Sigmoid colon (tissue), 6 donors: ENCODE measurements at regions not wholly inside any gene's neighbourhood (a gene's known extent, or its start where the extent isn't known, plus 50 kb on each side); places are given as distances from the start of the nearest gene placed in this dataset.

ENCODE experiments used
- DNase-seq: peaks from one replicate; pipeline ENCODE4 v3.0.0-alpha.2; 2019
- H3K27ac ChIP-seq, 4 donors: fragments of 200-600 bp; sonication (generic); one replicate each; pipeline ENCODE4 v1.5.1; 2016 to 2019; ENCODE audit warnings: mild to moderate bottlenecking in 1 of 4
- H3K27me3 ChIP-seq, 3 donors: fragments of 200-600 bp; sonication (generic); one replicate each; pipeline ENCODE4 v1.5.1; 2019; ENCODE audit warnings: mild to moderate bottlenecking in 1 of 3
- H3K36me3 ChIP-seq, 4 donors: fragments of 200-600 bp; sonication (generic); one replicate each; pipeline ENCODE4 v1.5.1; 2016 to 2019
- H3K4me1 ChIP-seq, 4 donors: fragments of 200-600 bp; sonication (generic); one replicate each; pipeline ENCODE4 v1.5.1; 2017 to 2019
- H3K4me3 ChIP-seq, 4 donors: fragments of 200-600 bp; sonication (generic); one replicate each; pipeline ENCODE4 v1.5.1; 2017 to 2019; ENCODE audit warnings: mild to moderate bottlenecking in 2 of 4, moderate library complexity in 1 of 4
- H3K9me3 ChIP-seq, 4 donors: fragments of 200-600 bp in 3 of 4; sonication (generic) in 3 of 4; one replicate each; pipeline versions ENCODE4 v1.5.1 to v1.6.1; 2013 to 2019
- CTCF ChIP-seq, 4 experiments: fragments of 450-650 bp in 3 of 4; fragments of 200-600 bp in 1 of 4; IDR thresholded peaks; one replicate each; pipeline ENCODE4 v1.5.1; 2016 to 2019; ENCODE audit warnings: antibody characterized with exemption in 4 of 4, mild to moderate bottlenecking in 3 of 4, moderate library complexity in 2 of 4
- EP300 ChIP-seq, 4 donors: sonication (generic); formaldehyde crosslinking; IDR thresholded peaks; one replicate each; pipeline ENCODE4 v1.6.1; 2017; ENCODE audit warnings: antibody characterized with exemption in 4 of 4
- POLR2A ChIP-seq, 2 donors: fragments of 450-650 bp; IDR thresholded peaks; one replicate each; pipeline ENCODE4 v1.6.1; 2016; ENCODE audit warnings: antibody characterized with exemption in 2 of 2, mild to moderate bottlenecking in 2 of 2, moderate library complexity in 2 of 2
- POLR2AphosphoS5 ChIP-seq, 4 donors: sonication (generic); formaldehyde crosslinking; IDR thresholded peaks; one replicate each; pipeline ENCODE4 v1.6.1; 2017; ENCODE audit warnings: antibody characterized with exemption in 4 of 4
- WGBS, 2 donors: extraction: QIAGEN DNeasy Blood & Tissue Kit; methylation state at CpG; one replicate each; pipeline ENCODE4 v1.1.7; 2013; 5-methylcytosine and 5-hydroxymethylcytosine counted together
- intact Hi-C: fragments of 100-400 bp; cut with DNase I; formaldehyde crosslinking; loops from one replicate; pipeline ENCODE4 v1.15.1; 2023
- donor health status: healthy with polysubstance abuse.
- donor health status: healthy.

GRCh38 chr3:94596887-94597566 lies 534.2 kb downstream of the NSUN3 start:
- no peak for TF ChIP-seq EP300 (IDR thresholded peaks at IDR 0.05)
- 40 to 45% methylated on average over 4 of the region's 4 CpGs for WGBS, 2 donors

GRCh38 chr3:94607778-94608177 lies 544.9 kb downstream of the NSUN3 start:
- no peak overlapping the region for H3K4me3 ChIP-seq
- WGBS, 2 donors = 18 to 56% methylated on average over 2 of the region's 2 CpGs
- TF ChIP-seq POLR2AphosphoS5 (IDR thresholded peaks at IDR 0.05) (no peak), EP300 (IDR thresholded peaks at IDR 0.05) (no peak), CTCF (IDR thresholded peaks at IDR 0.05) (no peak), POLR2A (IDR thresholded peaks at IDR 0.05) (no peak)
- H3K36me3 ChIP-seq = no peaks in the 10 kb centered on the region
- no peak for DNase-seq
- H3K9me3 ChIP-seq = no peaks in the 10 kb centered on the region
- H3K27me3 ChIP-seq = no peaks in the 10 kb centered on the region
- intact Hi-C loops = no loop called here
- no peaks in the 10 kb centered on the region for H3K4me1 ChIP-seq
- H3K27ac ChIP-seq = no peak overlapping the region

More at GRCh38 chr3:94596887-94597566, 534.2 kb downstream of the NSUN3 start:
- no peak overlapping the region for H3K27ac ChIP-seq
- no peaks in the 10 kb centered on the region for H3K4me1 ChIP-seq
- no peak for DNase-seq
- no peaks in the 10 kb centered on the region for H3K27me3 ChIP-seq
- H3K36me3 ChIP-seq = no peaks in the 10 kb centered on the region
- no peak overlapping the region for H3K4me3 ChIP-seq
- intact Hi-C loops = no loop called here
- H3K9me3 ChIP-seq = no peaks in the 10 kb centered on the region

- Histone ChIP-seq H3K27me3 (no peaks in the 10 kb centered on the region), H3K36me3 (no peaks in the 10 kb centered on the region), H3K4me3 (no peak overlapping the region), H3K9me3 (no peaks in the 10 kb centered on the region), H3K27ac (no peak overlapping the region), H3K4me1 (no peaks in the 10 kb centered on the region)
- no peak for DNase-seq
- whole genome bisulfite sequencing, 2 donors = 88 to 92% methylated on average over 3 of the region's 3 CpGs
- intact Hi-C loops = no loop called here
- TF ChIP-seq CTCF (IDR thresholded peaks at IDR 0.05) (no peak), EP300 (IDR thresholded peaks at IDR 0.05) (no peak), POLR2AphosphoS5 (IDR thresholded peaks at IDR 0.05) (no peak), POLR2A (IDR thresholded peaks at IDR 0.05) (no peak)
Measured at GRCh38 chr3:94609908-94610307, 547.0 kb downstream of the NSUN3 start.

- Histone ChIP-seq H3K27ac (no peak overlapping the region), H3K27me3 (no peaks in the 10 kb centered on the region), H3K4me3 (no peak overlapping the region), H3K9me3 (no peaks in the 10 kb centered on the region), H3K36me3 (no peaks in the 10 kb centered on the region), H3K4me1 (no peaks in the 10 kb centered on the region)
- TF ChIP-seq POLR2A (IDR thresholded peaks at IDR 0.05) (no peak), EP300 (IDR thresholded peaks at IDR 0.05) (no peak), CTCF (IDR thresholded peaks at IDR 0.05) (no peak), POLR2AphosphoS5 (IDR thresholded peaks at IDR 0.05) (no peak)
- no peak for DNase-seq
- WGBS, 2 donors = 87 to 94% methylated on average over 5 of the region's 5 CpGs
- intact Hi-C loops = no loop called here
Measured at GRCh38 chr3:94611596-94611995, 548.7 kb downstream of the NSUN3 start.

- no peak overlapping the region for H3K27ac ChIP-seq
- H3K9me3 ChIP-seq = no peaks in the 10 kb centered on the region
- no peaks in the 10 kb centered on the region for H3K4me1 ChIP-seq
- no peaks in the 10 kb centered on the region for H3K27me3 ChIP-seq
- 72 to 88% methylated on average over 1 of the region's 1 CpG for WGBS, 2 donors
- DNase-seq = no peak
- intact Hi-C loops = no loop called here
- H3K4me3 ChIP-seq = no peak overlapping the region
- H3K36me3 ChIP-seq = no peaks in the 10 kb centered on the region
- TF ChIP-seq POLR2A (IDR thresholded peaks at IDR 0.05) (no peak), POLR2AphosphoS5 (IDR thresholded peaks at IDR 0.05) (no peak), EP300 (IDR thresholded peaks at IDR 0.05) (no peak), CTCF (IDR thresholded peaks at IDR 0.05) (no peak)
Measured at GRCh38 chr3:94612631-94613030, 549.8 kb downstream of the NSUN3 start.
